ENCODE measurements at regions not wholly inside any gene's neighbourhood (a gene's known extent, or its start where the extent isn't known, plus 50 kb on each side); places are given as distances from the start of the nearest gene placed in this dataset.

DNA sequence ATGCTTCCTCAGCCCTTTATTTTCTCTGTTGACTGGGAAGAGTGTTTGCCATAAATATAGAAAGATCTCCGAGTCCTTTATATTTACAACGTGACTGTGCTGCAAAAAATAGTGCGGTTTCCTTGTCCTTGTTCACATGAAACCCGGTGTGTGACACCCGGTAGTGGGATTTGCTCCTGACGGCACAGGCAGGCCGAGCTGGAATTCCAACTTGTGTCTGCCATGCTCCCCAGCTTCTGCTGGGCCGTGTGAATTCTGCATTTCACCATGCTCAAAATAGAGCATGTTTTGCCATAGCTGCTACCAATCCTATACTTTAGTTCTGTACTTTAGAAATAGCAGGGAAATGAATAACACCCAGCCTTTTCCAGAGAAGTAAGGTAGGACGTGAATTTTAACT lies 60.3 kb upstream of the PDE10A start:
- Histone ChIP-seq H3K27me3 (no peaks in the 10 kb centered on the region), H3K36me3 (no peaks in the 10 kb centered on the region), H3K4me3 (no peak overlapping the region), H3K9me3 (no peaks in the 10 kb centered on the region), H3K27ac (no peak overlapping the region), H3K4me1 (no peaks in the 10 kb centered on the region)
- intact Hi-C loops (cut with DNase I) = no loop called here
- no peak for TF ChIP-seq POLR2A (IDR thresholded peaks at IDR 0.05)
- TF ChIP-seq, protein P1, sequence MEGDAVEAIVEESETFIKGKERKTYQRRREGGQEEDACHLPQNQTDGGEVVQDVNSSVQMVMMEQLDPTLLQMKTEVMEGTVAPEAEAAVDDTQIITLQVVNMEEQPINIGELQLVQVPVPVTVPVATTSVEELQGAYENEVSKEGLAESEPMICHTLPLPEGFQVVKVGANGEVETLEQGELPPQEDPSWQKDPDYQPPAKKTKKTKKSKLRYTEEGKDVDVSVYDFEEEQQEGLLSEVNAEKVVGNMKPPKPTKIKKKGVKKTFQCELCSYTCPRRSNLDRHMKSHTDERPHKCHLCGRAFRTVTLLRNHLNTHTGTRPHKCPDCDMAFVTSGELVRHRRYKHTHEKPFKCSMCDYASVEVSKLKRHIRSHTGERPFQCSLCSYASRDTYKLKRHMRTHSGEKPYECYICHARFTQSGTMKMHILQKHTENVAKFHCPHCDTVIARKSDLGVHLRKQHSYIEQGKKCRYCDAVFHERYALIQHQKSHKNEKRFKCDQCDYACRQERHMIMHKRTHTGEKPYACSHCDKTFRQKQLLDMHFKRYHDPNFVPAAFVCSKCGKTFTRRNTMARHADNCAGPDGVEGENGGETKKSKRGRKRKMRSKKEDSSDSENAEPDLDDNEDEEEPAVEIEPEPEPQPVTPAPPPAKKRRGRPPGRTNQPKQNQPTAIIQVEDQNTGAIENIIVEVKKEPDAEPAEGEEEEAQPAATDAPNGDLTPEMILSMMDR (IDR thresholded peaks at IDR 0.05) = no peak
- 51% methylated on average over 6 of the region's 9 CpGs for WGBS (ENCODE audit: insufficient coverage, low coverage, low lambda C conversion rate, missing lambda C conversion rate)
- ATAC-seq (no peak), DNase-seq (no peak)

DNA sequence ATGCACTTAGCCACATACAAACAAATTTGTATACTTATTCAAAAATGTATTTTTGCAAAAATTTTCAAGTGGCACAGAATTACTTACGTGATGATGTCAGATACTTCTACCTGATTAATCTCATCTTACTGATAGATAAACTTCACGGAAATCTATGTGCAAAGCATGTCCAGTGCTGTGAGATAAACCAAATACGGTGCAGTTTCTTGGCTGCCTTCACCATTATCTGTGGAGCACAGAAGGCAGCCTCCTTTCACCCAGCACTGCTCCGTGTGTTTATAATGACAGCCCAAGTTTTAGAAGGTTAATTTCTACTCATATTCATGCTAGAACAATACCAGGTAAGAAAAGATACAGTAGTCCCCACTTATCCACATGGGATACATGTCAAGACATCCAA lies 59.0 kb upstream of the PDE10A start:
- WGBS (ENCODE audit: insufficient coverage, low coverage, low lambda C conversion rate, missing lambda C conversion rate) = 61% methylated on average over 4 of the region's 4 CpGs
- intact Hi-C loops (cut with DNase I) = no loop called here
- no peaks in the 10 kb centered on the region for H3K4me1 ChIP-seq

DNA sequence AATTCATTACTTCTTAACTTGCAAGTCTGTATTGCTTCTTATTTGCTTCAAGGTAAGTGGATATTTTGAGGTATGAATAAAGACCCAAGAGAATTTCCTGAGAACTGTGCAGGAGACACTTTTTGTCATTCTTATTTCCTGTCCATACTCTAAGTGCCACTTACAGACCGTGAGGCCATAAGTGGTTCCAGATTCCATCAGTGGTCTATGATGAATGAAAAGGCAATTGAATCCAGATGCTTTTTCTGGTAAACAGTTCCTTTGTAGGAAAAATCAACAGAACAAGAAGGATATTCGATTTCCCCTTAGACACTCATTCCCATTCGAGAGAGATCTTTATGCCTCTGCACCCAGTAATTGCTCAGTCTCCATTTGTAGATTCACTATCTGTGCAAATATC lies 58.3 kb upstream of the PDE10A start:
- Histone ChIP-seq H3K36me3 (no peaks in the 10 kb centered on the region), H3K4me1 (no peaks in the 10 kb centered on the region), H3K27ac (no peak overlapping the region), H3K27me3 (no peaks in the 10 kb centered on the region), H3K4me3 (no peak overlapping the region), H3K9me3 (no peaks in the 10 kb centered on the region)
- TF ChIP-seq, protein P1 (IDR thresholded peaks at IDR 0.05) = no peak
- TF ChIP-seq POLR2A (IDR thresholded peaks at IDR 0.05) = no peak
- DNase-seq (no peak), ATAC-seq (no peak)
- 68% methylated on average over 3 of the region's 3 CpGs for whole genome bisulfite sequencing (ENCODE audit: insufficient coverage, low coverage, low lambda C conversion rate, missing lambda C conversion rate)
- intact Hi-C loops (cut with DNase I) = no loop called here

More for the DNA sequence above, 59.0 kb upstream of the PDE10A start:
- Histone ChIP-seq H3K9me3 (no peaks in the 10 kb centered on the region), H3K4me3 (no peak overlapping the region), H3K27ac (no peak overlapping the region), H3K27me3 (no peaks in the 10 kb centered on the region), H3K36me3 (no peaks in the 10 kb centered on the region)
- TF ChIP-seq, protein P1 (IDR thresholded peaks at IDR 0.05) = no peak
- no peak for TF ChIP-seq POLR2A (IDR thresholded peaks at IDR 0.05)
- DNase-seq = no peak
- no peak for ATAC-seq

DNA sequence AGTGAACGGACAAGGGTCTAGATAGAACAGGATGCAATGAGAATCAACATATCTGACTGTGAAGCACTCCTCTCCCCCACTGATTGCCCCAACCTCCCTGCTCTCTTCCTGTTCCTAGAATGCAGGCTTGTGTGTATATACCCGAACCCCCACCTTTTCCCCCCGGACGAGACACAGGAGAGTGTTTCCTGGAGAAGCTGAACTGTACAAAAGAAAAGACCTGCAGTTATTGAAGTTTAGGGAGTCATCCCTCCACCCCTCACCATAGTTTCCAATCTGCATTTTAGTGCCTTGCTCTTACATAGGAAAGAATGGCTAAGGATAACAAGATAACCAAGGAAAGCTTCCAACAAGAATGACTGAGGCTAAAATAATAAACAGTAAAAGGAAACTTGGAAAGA lies 55.5 kb upstream of the PDE10A start:
- 14% methylated on average over 4 of the region's 4 CpGs for WGBS (ENCODE audit: insufficient coverage, low coverage, low lambda C conversion rate, missing lambda C conversion rate)
- Histone ChIP-seq H3K27ac (no peak overlapping the region), H3K9me3 (no peaks in the 10 kb centered on the region), H3K4me1 (no peaks in the 10 kb centered on the region), H3K27me3 (no peaks in the 10 kb centered on the region), H3K4me3 (no peak overlapping the region), H3K36me3 (no peaks in the 10 kb centered on the region)
- TF ChIP-seq POLR2A (IDR thresholded peaks at IDR 0.05) = no peak
- TF ChIP-seq, protein P1 (IDR thresholded peaks at IDR 0.05) = no peak
- DNase-seq (no peak), ATAC-seq (no peak)
- intact Hi-C loops (cut with DNase I) = no loop called here

Measured in right lobe of liver (tissue), 6 donors.